GM12892 (cell line): ENCODE measurements at regions not wholly inside any gene's neighbourhood (a gene's known extent, or its start where the extent isn't known, plus 50 kb on each side); places are given as distances from the start of the nearest gene placed in this dataset.
A peak's percentile ranks its signal among the peaks of the same experiment; 100 is the strongest.

Experiments
- DNase-seq: peaks from one replicate; pipeline ENCODE4 v3.0.0; 2011; ENCODE audit not compliant: insufficient read length
- FAIRE-seq: peaks from 2 replicates; lab custom pipeline; 2011; peaks lifted over from hg19 to GRCh38; lab: Jason Lieb, UNC
- POLR2A ChIP-seq: IDR thresholded peaks from 2 replicates; pipeline ENCODE4 v1.6.1; 2011; ENCODE audit warnings: low read depth, low read length, control low read depth
- POLR2AphosphoS5 ChIP-seq: IDR thresholded peaks from 2 replicates; pipeline ENCODE4 v1.6.1; 2011; ENCODE audit warnings: low read depth, low read length, control low read depth
- TAF1 ChIP-seq: IDR thresholded peaks from 2 replicates; pipeline ENCODE4 v1.6.1; 2011; ENCODE audit warnings: low read depth, mild to moderate bottlenecking, control low read depth, low read length, borderline replicate concordance

- TF ChIP-seq POLR2AphosphoS5 (no peak), TAF1 (no peak), POLR2A (no peak)
- DNase-seq (no peak), FAIRE-seq (no peak)
Observed at GRCh38 chr12:27382924-27383323, 50.3 kb downstream of the BMAL2 start.

GRCh38 chr12:27383429-27384260, 51.0 kb downstream of the BMAL2 start:
- no peak for TF ChIP-seq POLR2AphosphoS5
- no peak for TF ChIP-seq TAF1
- no peak for TF ChIP-seq POLR2A
- peak; percentile 84 for FAIRE-seq
- DNase-seq = peak; percentile 34

- FAIRE-seq = no peak
- DNase-seq = no peak
Observed at GRCh38 chr12:27384261-27384590, 51.6 kb downstream of the BMAL2 start.

GRCh38 chr12:27385766-27386564, 53.3 kb downstream of the BMAL2 start:
- DNase-seq (no peak), FAIRE-seq (no peak)
- TF ChIP-seq POLR2AphosphoS5 = no peak

More at GRCh38 chr12:27384261-27384590, 51.6 kb downstream of the BMAL2 start:
- no peak for TF ChIP-seq POLR2AphosphoS5
- no peak for TF ChIP-seq POLR2A
- no peak for TF ChIP-seq TAF1

- DNase-seq (no peak), FAIRE-seq (no peak)
- no peak for TF ChIP-seq POLR2AphosphoS5
- TF ChIP-seq POLR2A = no peak
- TF ChIP-seq TAF1 = no peak
Observed at GRCh38 chr12:27387473-27387872, 54.8 kb downstream of the BMAL2 start.

GRCh38 chr12:27388650-27389049, 56.0 kb downstream of the BMAL2 start:
- DNase-seq (no peak), FAIRE-seq (no peak)
- TF ChIP-seq POLR2AphosphoS5 (no peak), TAF1 (no peak), POLR2A (no peak)

GRCh38 chr12:27394676-27395075, 51.9 kb upstream of the SMCO2 start:
- FAIRE-seq = no peak
- TF ChIP-seq POLR2AphosphoS5 (no peak), TAF1 (no peak), POLR2A (no peak)
- no peak for DNase-seq

- FAIRE-seq = no peak
- no peak for DNase-seq
- TF ChIP-seq POLR2A (no peak), POLR2AphosphoS5 (no peak), TAF1 (no peak)
Observed at GRCh38 chr12:27396216-27396815, 50.2 kb upstream of the SMCO2 start.
